Glomerular endothelial cell (primary cell): ENCODE measurements at regions not wholly inside any gene's neighbourhood (a gene's known extent, or its start where the extent isn't known, plus 50 kb on each side); places are given as distances from the start of the nearest gene placed in this dataset.
"Not testable (repeated sequence)": the region's sequence is repeated elsewhere in the genome, so short reads cannot be mapped to it uniquely, and the experiment has no call there.

Experiments
- DNase-seq: peaks from one replicate; pipeline ENCODE4 v3.0.0-alpha.2; 2011; ENCODE audit warnings: low read depth, low spot score; ENCODE audit errors: extremely low read depth

- DNase-seq, result no peak
Observed at GRCh38 chr17:27049104-27049784, 244.7 kb upstream of the WSB1 start.

GRCh38 chr17:27065588-27065987 is 228.3 kb upstream of the WSB1 start:
- no peak for DNase-seq

GRCh38 chr17:27066315-27066714 is 227.6 kb upstream of the WSB1 start:
- no peak for DNase-seq

GRCh38 chr17:27069842-27070508 is 223.9 kb upstream of the WSB1 start:
- no peak for DNase-seq

GRCh38 chr17:27070836-27071235 is 223.1 kb upstream of the WSB1 start:
- DNase-seq, result no peak

- no peak for DNase-seq
Observed at GRCh38 chr17:27072885-27073284, 221.0 kb upstream of the WSB1 start.

- DNase-seq, result no peak
Observed at GRCh38 chr17:27076814-27077213, 217.1 kb upstream of the WSB1 start.

GRCh38 chr17:27078296-27078695 is 215.6 kb upstream of the WSB1 start:
- no peak for DNase-seq

- no peak for DNase-seq
Observed at GRCh38 chr17:27079660-27080059, 214.3 kb upstream of the WSB1 start.

GRCh38 chr17:27081002-27081638 is 212.8 kb upstream of the WSB1 start:
- DNase-seq, result no peak

GRCh38 chr17:27082023-27082774 is 211.7 kb upstream of the WSB1 start:
- DNase-seq, result no peak

- no peak for DNase-seq
Observed at GRCh38 chr17:27082775-27083154, 211.1 kb upstream of the WSB1 start.

GRCh38 chr17:27083408-27084185 is 210.3 kb upstream of the WSB1 start:
- no peak for DNase-seq

GRCh38 chr17:27085517-27085916 is 208.4 kb upstream of the WSB1 start:
- no peak for DNase-seq

- no peak for DNase-seq
Observed at GRCh38 chr17:27086526-27086925, 207.4 kb upstream of the WSB1 start.

- no peak for DNase-seq
Observed at GRCh38 chr17:27087935-27088766, 205.8 kb upstream of the WSB1 start.

- no peak for DNase-seq
Observed at GRCh38 chr17:27088767-27089078, 205.2 kb upstream of the WSB1 start.

GRCh38 chr17:27089079-27089928 is 204.6 kb upstream of the WSB1 start:
- DNase-seq, result not testable (repeated sequence)

GRCh38 chr17:27089929-27090247 is 204.0 kb upstream of the WSB1 start:
- DNase-seq, result no peak
